ENCODE measurements at regions not wholly inside any gene's neighbourhood (a gene's known extent, or its start where the extent isn't known, plus 50 kb on each side); places are given as distances from the start of the nearest gene placed in this dataset.

- DNase-seq: no peak
These were observed 1435.9 kb upstream of the TMEM132C start for GRCh38 chr12:126830778-126831680.

DNA sequence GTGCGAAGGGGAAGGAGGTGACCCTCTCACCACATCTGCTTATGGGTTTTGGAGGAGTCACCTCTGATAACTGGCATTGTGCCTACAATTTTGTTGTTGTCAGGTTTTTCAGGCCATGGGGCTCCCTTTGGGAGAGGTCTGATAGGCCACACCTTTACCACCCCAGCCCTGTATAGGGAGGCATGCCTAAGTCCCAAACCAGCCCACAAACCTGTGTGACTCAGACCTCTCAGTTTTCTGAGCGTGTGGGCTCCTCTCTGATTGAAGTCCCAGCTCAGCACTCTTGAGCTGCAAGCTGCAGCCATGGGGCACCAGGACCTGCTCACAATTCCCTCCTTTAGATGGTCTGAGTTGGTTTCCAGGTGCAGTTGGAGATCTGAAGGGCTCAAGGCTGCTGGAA lies 1429.3 kb upstream of the TMEM132C start:
- no peak for DNase-seq

- no peak for DNase-seq
These were observed 1422.9 kb upstream of the TMEM132C start for GRCh38 chr12:126843915-126844669.

DNA sequence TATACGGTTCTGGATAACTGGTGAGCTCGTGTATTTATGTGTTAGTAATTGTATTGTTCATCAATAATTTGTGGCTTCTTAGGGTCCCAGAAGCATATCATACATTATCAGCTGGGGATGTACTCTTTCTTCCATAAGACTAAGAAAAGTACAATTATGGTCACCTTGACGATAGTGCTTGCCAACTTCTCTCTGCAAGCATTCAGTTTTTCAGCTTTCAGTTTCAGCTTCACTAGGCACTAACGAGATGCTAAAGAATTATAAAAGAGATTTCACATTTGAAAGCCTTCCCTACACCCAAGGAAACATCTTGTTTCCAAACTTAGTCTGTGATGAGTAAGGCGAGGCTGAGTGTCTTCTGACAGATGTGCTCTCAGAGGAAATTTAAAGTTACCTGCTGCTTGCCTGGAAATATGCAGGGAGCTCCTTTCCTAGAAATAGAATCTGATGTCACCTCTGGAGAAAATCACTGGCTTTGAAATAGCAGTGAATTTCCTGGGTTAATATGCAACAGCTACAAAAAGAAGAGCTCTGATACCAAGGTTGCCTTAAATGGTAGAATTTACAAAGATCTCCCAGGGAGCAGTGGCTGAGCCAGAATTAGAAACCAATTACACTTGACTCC lies 1419.9 kb upstream of the TMEM132C start:
- no peak for DNase-seq

DNA sequence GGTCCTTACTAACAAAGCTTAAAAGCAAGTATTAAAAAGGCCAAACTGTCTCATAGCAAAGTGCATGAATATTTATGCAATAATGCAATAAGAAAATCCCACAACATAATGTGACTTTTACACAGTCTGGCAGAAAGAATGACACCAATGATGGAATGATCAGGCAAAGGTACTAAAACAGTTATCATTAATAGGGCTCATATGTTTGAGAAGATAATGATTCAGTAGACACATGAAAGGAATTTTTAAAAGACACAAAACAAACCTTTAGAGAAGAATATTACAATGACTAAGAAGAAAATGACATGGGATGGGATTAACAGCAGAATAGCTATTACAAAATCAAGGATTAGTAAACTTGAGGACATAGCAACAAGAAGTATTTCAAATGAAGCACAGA lies 1411.2 kb upstream of the TMEM132C start:
- no peak for DNase-seq

DNA sequence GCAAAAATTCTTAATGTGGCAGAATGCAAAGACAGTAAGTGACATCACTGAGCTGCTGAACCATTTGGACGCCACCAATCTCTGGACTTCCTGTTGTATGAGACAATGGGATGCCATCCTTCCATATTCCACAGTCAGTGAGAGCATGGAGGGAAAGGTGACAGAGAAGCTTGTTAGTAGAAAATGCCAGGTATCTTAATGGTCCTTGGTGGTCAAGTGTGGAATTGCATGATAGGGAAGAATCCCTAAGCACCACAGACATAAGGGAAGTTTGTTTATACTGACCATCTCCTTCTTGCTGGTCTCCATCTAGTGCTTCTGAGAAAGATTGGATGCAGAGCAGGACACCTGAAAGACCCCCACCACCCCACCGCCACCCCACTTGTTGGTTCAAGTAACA lies 1410.0 kb upstream of the TMEM132C start:
- no peak for DNase-seq

GRCh38 chr12:126858560-126858959 lies 1408.4 kb upstream of the TMEM132C start:
- DNase-seq: no peak

- no peak for DNase-seq
These were observed 1406.8 kb upstream of the TMEM132C start for GRCh38 chr12:126860210-126860609.

DNA sequence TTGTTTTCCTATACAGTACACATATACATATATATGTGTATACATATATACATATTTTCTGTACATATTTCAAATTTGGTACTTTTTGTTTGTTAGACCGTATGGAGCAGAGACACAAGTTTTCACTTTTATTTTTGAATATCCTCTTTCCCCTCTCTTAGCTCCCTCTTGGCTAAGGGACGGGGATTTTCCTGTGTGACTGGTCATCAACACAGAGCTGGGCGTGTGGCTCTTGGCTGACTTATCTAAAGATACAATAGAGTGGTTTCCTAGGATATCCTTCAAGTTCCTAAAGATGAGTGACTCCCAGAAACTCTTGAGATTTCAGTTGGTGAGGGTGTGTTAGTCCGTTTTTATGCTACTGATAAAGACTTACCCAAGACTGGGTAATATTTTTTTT lies 1404.5 kb upstream of the TMEM132C start:
- DNase-seq: no peak

DNA sequence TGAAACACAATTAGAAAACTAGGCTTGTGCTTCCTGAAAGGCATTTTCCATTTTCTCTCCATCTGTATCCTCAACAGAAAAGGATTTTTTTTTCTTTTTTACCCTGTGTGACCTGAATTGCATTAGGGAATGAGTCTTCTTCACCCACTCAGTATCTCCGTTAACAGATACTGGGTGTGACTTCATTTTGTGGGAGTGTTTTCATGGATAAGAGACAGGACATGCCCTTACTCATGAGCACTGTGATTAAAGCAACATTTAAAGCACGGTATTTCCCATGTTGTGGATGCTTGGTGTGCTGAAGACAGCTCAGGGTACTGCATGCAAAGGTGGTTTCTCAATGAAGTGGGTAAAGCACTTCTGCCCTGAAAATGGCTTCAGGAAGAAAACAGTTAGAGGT lies 1397.3 kb upstream of the TMEM132C start:
- no peak for DNase-seq

GRCh38 chr12:126873701-126874100 lies 1393.3 kb upstream of the TMEM132C start:
- DNase-seq: no peak

DNA sequence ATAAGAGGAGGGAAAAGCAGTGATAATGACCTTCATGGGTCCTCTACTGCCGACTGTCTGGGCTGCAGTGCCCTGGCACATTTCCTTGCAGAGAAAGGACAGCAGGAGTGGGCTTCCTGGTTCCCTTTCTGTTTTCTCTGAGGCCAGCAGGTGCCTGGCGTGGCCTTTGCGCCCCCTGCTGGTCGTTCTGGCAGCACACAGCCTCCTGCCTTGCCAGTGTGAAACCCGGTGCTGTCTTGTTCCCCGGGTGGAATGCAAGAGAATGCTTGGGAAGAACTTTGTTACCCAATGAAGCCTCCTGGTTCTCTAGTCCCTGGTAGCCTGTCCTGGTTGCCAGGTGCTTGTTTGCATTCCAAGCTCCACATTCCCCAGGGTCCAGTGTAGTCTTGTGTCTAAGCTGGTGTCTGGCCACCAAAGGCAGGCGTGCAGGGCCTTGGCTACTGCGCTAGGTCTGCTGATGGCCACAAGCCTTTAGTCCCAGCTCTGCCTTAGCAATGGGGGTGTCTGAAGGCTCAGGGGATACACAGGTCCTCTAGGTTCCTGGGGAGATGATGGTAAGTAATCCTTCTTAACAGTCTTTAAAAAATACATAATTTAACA lies 1392.4 kb upstream of the TMEM132C start:
- DNase-seq: no peak

DNA sequence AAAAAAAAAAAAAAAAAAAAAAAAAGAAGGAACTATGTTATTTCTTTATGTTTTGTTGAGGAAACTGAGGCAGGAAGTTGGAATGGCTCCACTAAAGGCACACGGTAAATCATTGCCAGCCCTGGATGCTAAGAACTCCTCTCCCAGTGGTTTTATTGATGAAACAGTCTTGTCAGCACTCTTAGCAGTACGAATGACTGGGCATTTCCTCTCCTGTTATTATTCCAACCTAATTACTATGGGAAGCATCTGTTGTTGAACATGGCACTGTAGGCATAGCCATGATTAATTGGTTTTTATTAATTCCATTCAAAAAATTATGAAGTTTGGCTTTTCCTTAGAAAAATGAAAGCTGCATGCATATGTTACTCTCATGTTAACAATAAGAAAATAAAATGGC lies 1387.1 kb upstream of the TMEM132C start:
- DNase-seq: no peak

DNA sequence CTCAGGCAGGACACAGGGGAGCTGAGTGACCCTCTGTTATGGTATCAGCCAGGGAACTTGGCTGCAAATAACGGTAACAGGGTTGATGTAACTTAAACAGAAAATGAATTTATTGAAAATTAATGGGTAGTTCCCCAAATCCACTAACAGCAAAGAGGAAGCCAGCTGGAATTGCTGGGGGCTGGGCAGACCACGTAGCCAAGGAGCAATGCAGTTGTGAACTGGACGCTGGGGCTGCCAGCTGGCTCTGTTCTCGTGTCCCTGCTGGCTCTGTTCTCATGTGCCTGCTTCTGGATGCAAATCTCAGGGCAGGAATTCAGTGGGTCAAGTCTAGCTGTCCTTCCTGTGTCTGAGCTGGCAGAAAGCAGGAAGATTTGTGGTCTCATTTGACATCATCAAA lies 1383.3 kb upstream of the TMEM132C start:
- no peak for DNase-seq

- DNase-seq: no peak
These were observed 1377.5 kb upstream of the TMEM132C start for GRCh38 chr12:126889501-126889900.

DNA sequence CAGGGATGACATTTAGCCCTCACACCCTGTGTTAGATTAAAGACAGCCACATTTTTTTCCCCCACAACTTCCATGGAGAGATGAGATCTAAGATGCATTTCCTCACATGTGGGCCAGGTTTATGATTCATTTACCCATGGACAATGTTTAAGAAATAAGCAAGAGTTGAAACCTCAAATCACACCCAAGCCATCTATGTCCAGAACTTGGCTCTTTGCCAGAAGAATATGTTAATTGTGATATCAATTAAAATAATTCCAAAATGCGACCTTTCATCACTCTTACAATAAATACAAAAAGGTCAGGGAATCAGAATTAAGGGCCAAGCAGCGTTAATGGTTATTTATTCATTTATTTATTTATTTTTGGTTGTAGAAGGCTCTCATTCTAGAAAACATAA lies 1376.9 kb upstream of the TMEM132C start:
- no peak for DNase-seq

DNA sequence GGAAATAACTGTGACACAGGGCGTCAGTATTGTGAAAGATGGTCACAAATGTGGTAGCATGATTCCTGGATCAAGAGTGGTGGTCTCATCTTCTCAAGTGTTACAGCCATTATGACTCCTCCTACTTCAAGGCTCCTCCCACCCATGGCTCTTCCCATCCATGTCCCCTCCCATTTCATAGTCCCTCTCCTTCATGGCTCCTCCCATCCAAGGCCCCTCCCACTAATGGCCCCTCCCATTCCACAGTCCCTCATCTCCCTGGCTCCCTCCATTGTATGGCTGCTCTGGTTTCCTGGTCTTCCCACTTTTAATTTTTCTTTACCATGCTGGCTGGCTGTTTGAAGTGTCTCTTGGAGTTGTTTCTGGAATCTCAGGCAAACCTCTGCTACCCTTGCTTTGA lies 1375.2 kb upstream of the TMEM132C start:
- no peak for DNase-seq

GRCh38 chr12:126895951-126896913 lies 1370.7 kb upstream of the TMEM132C start:
- DNase-seq: no peak

GRCh38 chr12:126897102-126897501 lies 1369.9 kb upstream of the TMEM132C start:
- no peak for DNase-seq

GRCh38 chr12:126897778-126898177 lies 1369.2 kb upstream of the TMEM132C start:
- no peak for DNase-seq

GRCh38 chr12:126898562-126898961 lies 1368.4 kb upstream of the TMEM132C start:
- DNase-seq: no peak
